ENCODE measurements at regions not wholly inside any gene's neighbourhood (a gene's known extent, or its start where the extent isn't known, plus 50 kb on each side); places are given as distances from the start of the nearest gene placed in this dataset.
"Not testable (repeated sequence)": the region's sequence is repeated elsewhere in the genome, so short reads cannot be mapped to it uniquely, and the experiment has no call there.

DNA sequence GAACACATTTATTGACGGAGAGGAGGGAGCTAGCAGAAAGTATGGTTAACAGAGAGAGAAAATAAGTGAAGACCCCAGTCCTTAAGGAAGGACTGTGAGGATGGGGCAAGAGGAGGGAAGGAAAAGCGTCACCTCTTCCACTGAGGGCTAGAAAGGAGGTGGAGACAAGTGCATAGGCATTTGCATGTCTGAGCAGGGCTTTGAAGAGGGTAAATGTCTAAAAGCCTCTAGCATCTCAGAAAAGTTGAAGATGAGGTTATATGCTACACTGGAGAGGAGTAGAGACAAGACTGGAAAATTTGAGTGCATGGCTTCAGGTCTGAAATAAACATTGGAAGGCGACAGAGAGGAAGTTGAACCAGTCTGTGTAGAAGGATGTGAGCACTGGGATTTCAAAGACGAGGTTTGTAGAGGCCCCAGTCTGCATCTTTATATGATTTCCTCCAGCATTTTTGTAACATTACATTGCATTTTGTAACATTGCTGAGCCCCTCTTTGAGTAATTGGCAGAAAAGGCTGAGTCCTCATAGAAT lies 98.5 kb upstream of the IFNG-AS1 start:
- Histone ChIP-seq H3K36me3 (ENCODE audit: control insufficient read depth, insufficient read depth, low read length) (no peaks in the 10 kb centered on the region), H3K27me3 (replicated peaks; ENCODE audit: control insufficient read depth, insufficient read depth, low read length) (no peaks in the 10 kb centered on the region; the same call in 1 of the 2 replicates), H3K4me3 (replicated peaks; ENCODE audit: low read depth, low read length) (no peak overlapping the region)
- DNase-seq (ENCODE audit: extremely low read depth, insufficient read length) = no peak
- TF ChIP-seq, protein P1, sequence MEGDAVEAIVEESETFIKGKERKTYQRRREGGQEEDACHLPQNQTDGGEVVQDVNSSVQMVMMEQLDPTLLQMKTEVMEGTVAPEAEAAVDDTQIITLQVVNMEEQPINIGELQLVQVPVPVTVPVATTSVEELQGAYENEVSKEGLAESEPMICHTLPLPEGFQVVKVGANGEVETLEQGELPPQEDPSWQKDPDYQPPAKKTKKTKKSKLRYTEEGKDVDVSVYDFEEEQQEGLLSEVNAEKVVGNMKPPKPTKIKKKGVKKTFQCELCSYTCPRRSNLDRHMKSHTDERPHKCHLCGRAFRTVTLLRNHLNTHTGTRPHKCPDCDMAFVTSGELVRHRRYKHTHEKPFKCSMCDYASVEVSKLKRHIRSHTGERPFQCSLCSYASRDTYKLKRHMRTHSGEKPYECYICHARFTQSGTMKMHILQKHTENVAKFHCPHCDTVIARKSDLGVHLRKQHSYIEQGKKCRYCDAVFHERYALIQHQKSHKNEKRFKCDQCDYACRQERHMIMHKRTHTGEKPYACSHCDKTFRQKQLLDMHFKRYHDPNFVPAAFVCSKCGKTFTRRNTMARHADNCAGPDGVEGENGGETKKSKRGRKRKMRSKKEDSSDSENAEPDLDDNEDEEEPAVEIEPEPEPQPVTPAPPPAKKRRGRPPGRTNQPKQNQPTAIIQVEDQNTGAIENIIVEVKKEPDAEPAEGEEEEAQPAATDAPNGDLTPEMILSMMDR (IDR thresholded peaks at IDR 0.05; ENCODE audit: insufficient read depth, low read length, poor library complexity, severe bottlenecking) = no peak

DNA sequence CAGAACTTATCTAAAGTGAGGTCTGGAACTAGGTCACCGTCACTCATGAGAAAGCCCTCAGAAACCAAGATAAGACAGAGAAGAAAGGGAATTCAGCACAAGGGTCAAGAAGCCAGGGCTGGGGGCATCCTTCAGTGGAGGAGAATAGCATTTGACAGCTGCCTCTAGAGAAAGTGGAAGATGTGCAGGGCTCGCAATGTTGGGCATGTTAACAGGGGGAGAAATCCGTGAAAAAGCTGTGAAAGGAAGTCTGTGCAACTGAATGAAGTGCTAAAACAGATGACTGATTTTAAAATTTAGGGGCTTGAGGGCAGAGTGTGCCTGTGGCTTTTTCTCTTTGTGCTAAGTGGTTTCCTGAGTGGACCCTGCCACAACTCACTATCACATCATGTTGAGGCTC lies 97.7 kb upstream of the IFNG-AS1 start:
- no peaks in the 10 kb centered on the region for H3K36me3 ChIP-seq (ENCODE audit: control insufficient read depth, insufficient read depth, low read length)
- H3K27me3 ChIP-seq (replicated peaks; ENCODE audit: control insufficient read depth, insufficient read depth, low read length) = no peaks in the 10 kb centered on the region; the same call in 1 of the 2 replicates
- DNase-seq (ENCODE audit: extremely low read depth, insufficient read length) = no peak
- TF ChIP-seq, protein P1 (IDR thresholded peaks at IDR 0.05; ENCODE audit: insufficient read depth, low read length, poor library complexity, severe bottlenecking) = no peak
- H3K4me3 ChIP-seq (replicated peaks; ENCODE audit: low read depth, low read length) = no peak overlapping the region

DNA sequence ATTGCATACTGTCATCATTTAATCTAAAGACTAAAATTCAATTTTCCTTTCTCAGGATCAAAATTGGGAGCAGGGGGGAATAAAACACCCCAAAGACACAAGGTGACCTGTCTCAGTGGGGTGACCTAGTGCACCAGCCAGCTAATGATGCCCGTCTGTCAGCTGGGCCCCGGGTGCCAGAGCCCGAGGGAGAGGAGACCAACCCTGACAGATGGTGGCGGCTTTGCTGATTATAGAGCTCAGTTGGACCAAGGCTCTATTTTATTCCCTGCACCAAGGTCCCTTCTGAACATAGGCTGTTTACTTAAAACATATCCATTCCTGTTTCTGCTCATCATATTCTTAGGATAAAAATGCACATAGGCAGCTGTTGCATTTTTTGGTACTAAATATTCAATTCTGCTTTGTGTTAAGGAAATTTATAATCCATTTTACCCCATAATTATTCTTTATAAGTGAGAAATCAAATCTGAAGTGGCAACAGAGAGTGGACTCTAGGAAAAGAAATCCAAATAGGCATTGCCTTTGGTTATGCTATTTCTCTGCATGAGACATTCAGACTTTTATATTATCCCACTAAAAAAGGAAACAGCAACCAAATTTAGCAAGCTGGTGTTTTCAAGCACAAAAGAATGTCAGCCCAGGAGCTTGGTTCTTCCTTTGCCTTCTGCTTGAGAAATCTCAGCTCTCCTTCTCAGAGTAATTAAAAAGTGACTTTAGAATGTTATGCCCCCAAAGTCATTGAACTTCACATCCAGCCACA lies 96.8 kb upstream of the IFNG-AS1 start:
- TF ChIP-seq, protein P1 (IDR thresholded peaks at IDR 0.05; ENCODE audit: insufficient read depth, low read length, poor library complexity, severe bottlenecking) = no peak

DNA sequence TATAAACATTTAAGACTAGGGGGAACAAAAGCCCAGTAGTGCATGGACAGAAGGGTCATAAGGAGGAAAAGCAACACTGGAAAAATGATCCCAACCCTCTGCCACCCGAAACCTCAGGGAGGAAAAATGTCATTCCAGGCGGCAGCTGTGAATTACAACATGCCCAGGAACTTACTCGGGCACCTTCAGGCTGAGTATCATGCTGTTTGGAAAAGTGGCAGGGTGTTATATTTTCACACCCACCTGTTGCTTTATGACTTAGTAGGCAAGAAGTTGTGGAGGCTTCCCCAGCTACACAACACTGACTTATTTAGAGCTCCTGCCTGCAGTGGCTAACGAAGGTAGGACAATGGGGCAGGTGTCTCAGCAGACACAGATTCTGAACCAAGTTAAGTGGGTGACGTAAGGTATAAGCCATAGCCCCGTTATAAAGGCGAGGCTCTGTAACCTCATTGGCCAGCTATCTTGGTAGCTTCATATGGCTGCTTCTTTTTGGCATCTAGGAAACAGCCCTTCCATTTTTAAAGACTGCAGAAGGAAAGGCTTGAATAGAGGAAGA lies 96.1 kb upstream of the IFNG-AS1 start:
- Histone ChIP-seq H3K4me3 (replicated peaks; ENCODE audit: low read depth, low read length) (no peak overlapping the region), H3K36me3 (ENCODE audit: control insufficient read depth, insufficient read depth, low read length) (no peaks in the 10 kb centered on the region), H3K27me3 (replicated peaks; ENCODE audit: control insufficient read depth, insufficient read depth, low read length) (no peaks in the 10 kb centered on the region; the same call in 1 of the 2 replicates)
- DNase-seq (ENCODE audit: extremely low read depth, insufficient read length) = no peak
- TF ChIP-seq, protein P1 (IDR thresholded peaks at IDR 0.05; ENCODE audit: insufficient read depth, low read length, poor library complexity, severe bottlenecking) = no peak

More for the DNA sequence above, 96.8 kb upstream of the IFNG-AS1 start:
- DNase-seq (ENCODE audit: extremely low read depth, insufficient read length) = no peak
- no peaks in the 10 kb centered on the region; the same call in 1 of the 2 replicates for H3K27me3 ChIP-seq (replicated peaks; ENCODE audit: control insufficient read depth, insufficient read depth, low read length)
- no peaks in the 10 kb centered on the region for H3K36me3 ChIP-seq (ENCODE audit: control insufficient read depth, insufficient read depth, low read length)
- no peak overlapping the region for H3K4me3 ChIP-seq (replicated peaks; ENCODE audit: low read depth, low read length)

GRCh38 chr12:67900418-67900817 lies 88.8 kb upstream of the IFNG-AS1 start:
- H3K4me3 ChIP-seq (replicated peaks; ENCODE audit: low read depth, low read length); H3K36me3 ChIP-seq (ENCODE audit: control insufficient read depth, insufficient read depth, low read length); H3K27me3 ChIP-seq (replicated peaks; ENCODE audit: control insufficient read depth, insufficient read depth, low read length); DNase-seq (ENCODE audit: extremely low read depth, insufficient read length): not testable (repeated sequence)

DNA sequence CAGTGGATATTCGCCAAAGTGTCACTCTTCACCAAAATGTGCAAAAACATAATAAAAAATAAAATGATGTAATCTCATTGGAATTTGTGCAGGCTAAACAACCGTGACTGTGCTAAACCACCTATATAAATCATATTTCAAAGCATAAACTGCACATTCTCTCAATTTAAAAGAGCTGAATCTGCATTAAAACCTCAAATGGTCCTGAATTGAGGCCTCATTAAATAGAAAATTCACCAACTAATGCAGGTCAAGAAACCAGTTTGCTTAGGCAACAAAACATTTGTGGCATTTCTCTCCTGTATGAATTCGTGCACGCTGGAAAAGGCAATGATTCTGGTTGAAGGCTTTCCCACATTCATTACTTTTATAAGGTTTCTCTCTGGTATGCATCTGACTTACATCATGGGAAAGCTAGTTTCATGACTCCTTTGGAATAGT lies 80.1 kb upstream of the IFNG-AS1 start:
- Histone ChIP-seq H3K4me3 (replicated peaks; ENCODE audit: low read depth, low read length) (no peak overlapping the region), H3K27me3 (replicated peaks; ENCODE audit: control insufficient read depth, insufficient read depth, low read length) (no peaks in the 10 kb centered on the region), H3K36me3 (ENCODE audit: control insufficient read depth, insufficient read depth, low read length) (no peaks in the 10 kb centered on the region)
- DNase-seq (ENCODE audit: extremely low read depth, insufficient read length) = no peak
- TF ChIP-seq, protein P1 (IDR thresholded peaks at IDR 0.05; ENCODE audit: insufficient read depth, low read length, poor library complexity, severe bottlenecking) = no peak
